HepG2 (cell line): ENCODE measurements at regions not wholly inside any gene's neighbourhood (a gene's known extent, or its start where the extent isn't known, plus 50 kb on each side); places are given as distances from the start of the nearest gene placed in this dataset.

Source experiments
- ATAC-seq: fragments of 200-7000 bp; cut with Tn5 transposase; 3 replicates; pipeline ENCODE4 v1.9.1; 2020; ENCODE audit warnings: mild to moderate bottlenecking, moderate library complexity
- BruUV-seq: library from RNA; stranded (reverse); fragments of 400-500 nt; replicated peaks from 2 replicates; lab custom pipeline; 2021; lab: Mats Ljungman, UMichigan
- CTCF ChIA-PET: fragments of 300-600 bp; formaldehyde crosslinking; extraction: SDS; loops from one replicate; lab custom pipeline; 2021; ENCODE audit warnings: low total read pairs, inconsistent platforms, low intra/inter-chr PET ratio; lab: Yijun Ruan, JAX
- POLR2A ChIA-PET: fragments of 350-600 bp; sonication (Branson Sonifier 250); formaldehyde crosslinking; loops from one replicate; lab custom pipeline; 2020; ENCODE audit warnings: antibody characterized with exemption, inconsistent platforms; lab: Yijun Ruan, JAX
- DNase-seq: peaks from one replicate; pipeline ENCODE4 v3.0.0-alpha.2; 2015; ENCODE audit warnings: low spot score
- FAIRE-seq: peaks from 3 replicates; lab custom pipeline; 2011; peaks lifted over from hg19 to GRCh38; lab: Jason Lieb, UNC
- H2AFZ ChIP-seq: one replicate; pipeline ENCODE4 v1.6.1; 2011; ENCODE audit warnings: low read length, inconsistent platforms
- H3K27ac ChIP-seq: fragments of 300-600 bp; 3 replicates; pipeline ENCODE4 v1.8.0; 2011; ENCODE audit warnings: mixed run types, mild to moderate bottlenecking, mixed read lengths, low read length, inconsistent platforms; ENCODE audit not compliant: insufficient read depth; ENCODE audit errors: extremely low read length
- H3K27me3 ChIP-seq, 2 experiments: fragments of 200-600 bp in 1 of 2; 2 replicates in 1 of 2; 3 replicates in 1 of 2; pipeline versions ENCODE4 v1.6.0 to v1.8.0; 2011; ENCODE audit warnings: low read length in 2 of 2, mild to moderate bottlenecking in 2 of 2, moderate library complexity in 2 of 2, inconsistent platforms in 1 of 2; ENCODE audit not compliant: insufficient read depth in 2 of 2, control insufficient read depth in 1 of 2
- H3K36me3 ChIP-seq, 2 experiments: fragments of 200-600 bp in 1 of 2; replicated peaks in 1 of 2; 2 replicates in 1 of 2; 3 replicates in 1 of 2; pipeline versions ENCODE4 v1.5.1 to v1.8.0; 2011; ENCODE audit warnings: low read length in 2 of 2, inconsistent platforms in 1 of 2; ENCODE audit not compliant: insufficient read depth in 2 of 2, control insufficient read depth in 1 of 2
- H3K4me1 ChIP-seq: 2 replicates; pipeline ENCODE4 v1.5.1; 2012; ENCODE audit warnings: low read length, inconsistent platforms; ENCODE audit not compliant: insufficient read depth
- H3K4me2 ChIP-seq: 2 replicates; pipeline ENCODE4 v1.6.0; 2011; ENCODE audit warnings: low read depth, low read length, inconsistent platforms
- H3K4me3 ChIP-seq, 3 experiments: fragments of 200-600 bp in 1 of 3; sonication (generic), shearing (Covaris generic) in 1 of 3; replicated peaks in 1 of 3; 2 replicates each; pipeline ENCODE4 v1.5.1; 2011 to 2016; ENCODE audit warnings: low read length in 3 of 3, inconsistent platforms in 2 of 3, low read depth in 2 of 3, mild to moderate bottlenecking in 2 of 3, control low read depth in 1 of 3, mixed read lengths in 1 of 3; ENCODE audit not compliant: insufficient read depth in 1 of 3
- H3K79me2 ChIP-seq: one replicate; pipeline ENCODE4 v1.6.1; 2011; ENCODE audit warnings: low read length, inconsistent platforms; ENCODE audit not compliant: insufficient read depth
- H3K9ac ChIP-seq: 2 replicates; pipeline ENCODE4 v1.6.0; 2011; ENCODE audit warnings: mild to moderate bottlenecking, low read depth, low read length, inconsistent platforms; ENCODE audit not compliant: insufficient read depth
- H3K9me3 ChIP-seq: 2 replicates; pipeline ENCODE4 v1.5.1; 2012; ENCODE audit warnings: mild to moderate bottlenecking, low read length
- H4K20me1 ChIP-seq: 2 replicates; pipeline ENCODE4 v1.6.0; 2011; ENCODE audit warnings: inconsistent platforms, mild to moderate bottlenecking, low read length, moderate library complexity; ENCODE audit not compliant: insufficient read depth
- BCL6 ChIP-seq: IDR thresholded peaks from 2 replicates; pipeline ENCODE4 v1.6.1; 2016; ENCODE audit warnings: missing genetic modification reagents, missing compliant biosample characterization
- EP300 ChIP-seq, 3 experiments: sonication (generic) in 1 of 3; formaldehyde crosslinking in 1 of 3; IDR thresholded peaks; 2 replicates each; pipeline versions ENCODE4 v1.5.1 to v1.6.1; 2011 to 2020; ENCODE audit warnings: low read depth in 2 of 3, low read length in 2 of 3, borderline replicate concordance in 1 of 3, improper control_type of control experiment in 1 of 3, mild to moderate bottlenecking in 1 of 3, missing genetic modification reagents in 1 of 3, moderate library complexity in 1 of 3
- FOXA1 ChIP-seq, 2 experiments: fragments of 450-650 bp in 1 of 2; sonication (generic) in 1 of 2; formaldehyde crosslinking in 1 of 2; IDR thresholded peaks; 2 replicates each; pipeline versions ENCODE4 v1.4.0 to v1.6.1; 2016 to 2020; ENCODE audit warnings: missing genetic modification reagents in 1 of 2
- FOXA3 ChIP-seq: IDR thresholded peaks from 2 replicates; pipeline ENCODE4 v1.6.1; 2016; ENCODE audit warnings: missing genetic modification reagents, missing compliant biosample characterization
- FOXP1 ChIP-seq, 2 experiments: fragments of 450-650 bp in 1 of 2; IDR thresholded peaks; 2 replicates each; pipeline ENCODE4 v1.6.1; 2017 to 2018; ENCODE audit warnings: antibody characterized with exemption in 1 of 2
- ISX ChIP-seq: sonication (generic); formaldehyde crosslinking; conservative IDR thresholded peaks from 2 replicates; pipeline ENCODE4 v1.5.0; 2020; ENCODE audit warnings: missing genetic modification reagents
- NFIC ChIP-seq: IDR thresholded peaks from 2 replicates; pipeline ENCODE4 v1.6.1; 2012; ENCODE audit warnings: mild to moderate bottlenecking, low read length, inconsistent platforms
- RARA ChIP-seq: IDR thresholded peaks from 2 replicates; pipeline ENCODE4 v1.6.1; 2016; ENCODE audit warnings: missing genetic modification reagents, missing compliant biosample characterization
- SKI ChIP-seq: fragments of 450-650 bp; IDR thresholded peaks from one replicate; pipeline ENCODE4 v1.6.1; 2018; ENCODE audit warnings: mild to moderate bottlenecking; ENCODE audit not compliant: partially characterized antibody
- SOX13 ChIP-seq, 3 experiments: fragments of 450-650 bp in 1 of 3; sonication (generic) in 1 of 3; formaldehyde crosslinking in 1 of 3; IDR thresholded peaks in 2 of 3; conservative IDR thresholded peaks in 1 of 3; 2 replicates each; pipeline versions ENCODE4 v1.5.0 to v1.6.1; 2016 to 2020; ENCODE audit warnings: antibody characterized with exemption in 1 of 3, mild to moderate bottlenecking in 1 of 3, missing compliant biosample characterization in 1 of 3, missing genetic modification reagents in 1 of 3, moderate library complexity in 1 of 3
- ZNF777 ChIP-seq: sonication (generic); formaldehyde crosslinking; IDR thresholded peaks from 2 replicates; pipeline ENCODE4 v1.4.0; 2020; ENCODE audit warnings: missing genetic modification reagents
- WGBS: methylation state at CpG from one replicate; pipeline ENCODE4 v1.1.6; 2017; ENCODE audit warnings: low lambda C conversion rate; 5-methylcytosine and 5-hydroxymethylcytosine counted together
- in situ Hi-C: cut with HindIII; loops from 2 replicates; pipeline ENCODE4 v1.10.0; 2017; ENCODE audit warnings: low pct_unique_long_range_greater_than_20kb; ENCODE audit not compliant: extremely low pct_ligation_motif_present
- intact Hi-C: fragments of 100-400 bp; cut with micrococcal nuclease; formaldehyde crosslinking; loops from one replicate; pipeline ENCODE4 v1.10.0; 2022; ENCODE audit not compliant: unreplicated experiment
- TF ChIP-seq, protein P1 (sequence below): sonication (generic); formaldehyde crosslinking; conservative IDR thresholded peaks from 2 replicates; pipeline ENCODE4 v1.8.0; 2022; ENCODE audit warnings: mild to moderate bottlenecking, moderate library complexity, missing genetic modification reagents
- TF ChIP-seq, protein P2 (sequence below): sonication (generic); formaldehyde crosslinking; IDR thresholded peaks from 2 replicates; pipeline ENCODE4 v1.5.1; 2020; ENCODE audit warnings: mild to moderate bottlenecking, missing genetic modification reagents, borderline replicate concordance

GRCh38 chr10:3702569-3702968 lies 82.4 kb downstream of the KLF6 start:
- CTCF ChIA-PET: no interaction called here
- Histone ChIP-seq H3K27ac (no peak overlapping the region), H3K4me1 (peaks cover 14% of the 10 kb centered on the region), H3K36me3 (no peaks in the 10 kb centered on the region), H3K4me2 (no peak overlapping the region), H3K79me2 (no peaks in the 10 kb centered on the region), H3K9ac (no peak overlapping the region), H4K20me1 (no peaks in the 10 kb centered on the region), H2AFZ (no peak overlapping the region), H3K27me3 (peaks cover 1 to 20% of the 10 kb centered on the region in 2 experiments; a peak in 2 of 5 replicates), H3K4me3 (no peak overlapping the region), H3K9me3 (no peaks in the 10 kb centered on the region)
- peak; percentile 33 for DNase-seq
- WGBS: 0% methylated on average over 1 of the region's 1 CpG
- intact Hi-C loops: no loop called here
- POLR2A ChIA-PET: no interaction called here
- in situ Hi-C loops: no loop called here
- FAIRE-seq: no peak
- BruUV-seq: no TSS peak
- peak; percentile 38; the same call in 1 of the 3 replicates for ATAC-seq
- TF ChIP-seq SOX13 (IDR thresholded peaks at IDR 0.05): no peak
- peak in 1 of 2 experiments; percentile 35; a peak in 1 of 4 replicates for TF ChIP-seq SOX13 (CRISPR knock-in tag; conservative IDR thresholded peaks at IDR 0.05 in 1 of 2, IDR thresholded peaks at IDR 0.05 in 1 of 2)
- TF ChIP-seq ZNF777 (CRISPR knock-in tag): no peak
- TF ChIP-seq RARA (CRISPR knock-in tag): peak; percentile 33; the same call in 1 of the 2 replicates
- no peak for TF ChIP-seq FOXA1 (IDR thresholded peaks at IDR 0.05)
- TF ChIP-seq FOXA1 (CRISPR knock-in tag; IDR thresholded peaks at IDR 0.05): 0 out of 2 replicates have a peak, but pooled peaks have one; percentile 44
- TF ChIP-seq NFIC: peak; percentile 71
- peak; percentile 20 for TF ChIP-seq SKI
- TF ChIP-seq BCL6 (CRISPR knock-in tag): peak; percentile 70
- no peak for TF ChIP-seq ISX (CRISPR knock-in tag)
- TF ChIP-seq FOXA3 (CRISPR knock-in tag): peak; percentile 69
- peak in 1 of 2 experiments; percentile 27; a peak in 1 of 4 replicates for TF ChIP-seq EP300 (IDR thresholded peaks at IDR 0.05; ENCODE audit: low read depth in 2 of 2, low read length in 2 of 2)
- no peak for TF ChIP-seq EP300 (CRISPR knock-in tag; IDR thresholded peaks at IDR 0.05; ENCODE audit: borderline replicate concordance)
- TF ChIP-seq, protein P1, sequence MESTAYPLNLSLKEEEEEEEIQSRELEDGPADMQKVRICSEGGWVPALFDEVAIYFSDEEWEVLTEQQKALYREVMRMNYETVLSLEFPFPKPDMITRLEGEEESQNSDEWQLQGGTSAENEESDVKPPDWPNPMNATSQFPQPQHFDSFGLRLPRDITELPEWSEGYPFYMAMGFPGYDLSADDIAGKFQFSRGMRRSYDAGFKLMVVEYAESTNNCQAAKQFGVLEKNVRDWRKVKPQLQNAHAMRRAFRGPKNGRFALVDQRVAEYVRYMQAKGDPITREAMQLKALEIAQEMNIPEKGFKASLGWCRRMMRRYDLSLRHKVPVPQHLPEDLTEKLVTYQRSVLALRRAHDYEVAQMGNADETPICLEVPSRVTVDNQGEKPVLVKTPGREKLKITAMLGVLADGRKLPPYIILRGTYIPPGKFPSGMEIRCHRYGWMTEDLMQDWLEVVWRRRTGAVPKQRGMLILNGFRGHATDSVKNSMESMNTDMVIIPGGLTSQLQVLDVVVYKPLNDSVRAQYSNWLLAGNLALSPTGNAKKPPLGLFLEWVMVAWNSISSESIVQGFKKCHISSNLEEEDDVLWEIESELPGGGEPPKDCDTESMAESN (CRISPR knock-in tag): no peak
- TF ChIP-seq FOXP1 (IDR thresholded peaks at IDR 0.05): no peak
- TF ChIP-seq FOXP1 (CRISPR knock-in tag; IDR thresholded peaks at IDR 0.05): 0 out of 2 replicates have a peak, but pooled peaks have one; percentile 48
- TF ChIP-seq, protein P2, sequence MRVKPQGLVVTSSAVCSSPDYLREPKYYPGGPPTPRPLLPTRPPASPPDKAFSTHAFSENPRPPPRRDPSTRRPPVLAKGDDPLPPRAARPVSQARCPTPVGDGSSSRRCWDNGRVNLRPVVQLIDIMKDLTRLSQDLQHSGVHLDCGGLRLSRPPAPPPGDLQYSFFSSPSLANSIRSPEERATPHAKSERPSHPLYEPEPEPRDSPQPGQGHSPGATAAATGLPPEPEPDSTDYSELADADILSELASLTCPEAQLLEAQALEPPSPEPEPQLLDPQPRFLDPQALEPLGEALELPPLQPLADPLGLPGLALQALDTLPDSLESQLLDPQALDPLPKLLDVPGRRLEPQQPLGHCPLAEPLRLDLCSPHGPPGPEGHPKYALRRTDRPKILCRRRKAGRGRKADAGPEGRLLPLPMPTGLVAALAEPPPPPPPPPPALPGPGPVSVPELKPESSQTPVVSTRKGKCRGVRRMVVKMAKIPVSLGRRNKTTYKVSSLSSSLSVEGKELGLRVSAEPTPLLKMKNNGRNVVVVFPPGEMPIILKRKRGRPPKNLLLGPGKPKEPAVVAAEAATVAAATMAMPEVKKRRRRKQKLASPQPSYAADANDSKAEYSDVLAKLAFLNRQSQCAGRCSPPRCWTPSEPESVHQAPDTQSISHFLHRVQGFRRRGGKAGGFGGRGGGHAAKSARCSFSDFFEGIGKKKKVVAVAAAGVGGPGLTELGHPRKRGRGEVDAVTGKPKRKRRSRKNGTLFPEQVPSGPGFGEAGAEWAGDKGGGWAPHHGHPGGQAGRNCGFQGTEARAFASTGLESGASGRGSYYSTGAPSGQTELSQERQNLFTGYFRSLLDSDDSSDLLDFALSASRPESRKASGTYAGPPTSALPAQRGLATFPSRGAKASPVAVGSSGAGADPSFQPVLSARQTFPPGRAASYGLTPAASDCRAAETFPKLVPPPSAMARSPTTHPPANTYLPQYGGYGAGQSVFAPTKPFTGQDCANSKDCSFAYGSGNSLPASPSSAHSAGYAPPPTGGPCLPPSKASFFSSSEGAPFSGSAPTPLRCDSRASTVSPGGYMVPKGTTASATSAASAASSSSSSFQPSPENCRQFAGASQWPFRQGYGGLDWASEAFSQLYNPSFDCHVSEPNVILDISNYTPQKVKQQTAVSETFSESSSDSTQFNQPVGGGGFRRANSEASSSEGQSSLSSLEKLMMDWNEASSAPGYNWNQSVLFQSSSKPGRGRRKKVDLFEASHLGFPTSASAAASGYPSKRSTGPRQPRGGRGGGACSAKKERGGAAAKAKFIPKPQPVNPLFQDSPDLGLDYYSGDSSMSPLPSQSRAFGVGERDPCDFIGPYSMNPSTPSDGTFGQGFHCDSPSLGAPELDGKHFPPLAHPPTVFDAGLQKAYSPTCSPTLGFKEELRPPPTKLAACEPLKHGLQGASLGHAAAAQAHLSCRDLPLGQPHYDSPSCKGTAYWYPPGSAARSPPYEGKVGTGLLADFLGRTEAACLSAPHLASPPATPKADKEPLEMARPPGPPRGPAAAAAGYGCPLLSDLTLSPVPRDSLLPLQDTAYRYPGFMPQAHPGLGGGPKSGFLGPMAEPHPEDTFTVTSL (CRISPR knock-in tag): peak; percentile 58; the same call in 1 of the 2 replicates
